ENCODE measurements at regions not wholly inside any gene's neighbourhood (a gene's known extent, or its start where the extent isn't known, plus 50 kb on each side); places are given as distances from the start of the nearest gene placed in this dataset.

GRCh38 chr16:13435873-13436474 lies 484.0 kb upstream of the ERCC4 start:
- TF ChIP-seq CTCF (IDR thresholded peaks at IDR 0.05; ENCODE audit: extremely low read depth in 1 of 2, insufficient read depth in 1 of 2, low read depth in 1 of 2, low read length in 2 of 2), result no peak
- TF ChIP-seq POLR2A (IDR thresholded peaks at IDR 0.05; ENCODE audit: low read depth, low read length), result no peak
- TF ChIP-seq JUN (IDR thresholded peaks at IDR 0.05; ENCODE audit: borderline replicate concordance, insufficient read depth, insufficient read length, low read depth), result no peak
- no peak for TF ChIP-seq POLR2AphosphoS5 (IDR thresholded peaks at IDR 0.05; ENCODE audit: insufficient read depth, low read depth, low read length)
- TF ChIP-seq FOS (IDR thresholded peaks at IDR 0.05; ENCODE audit: borderline replicate concordance, insufficient read depth, low read length), result no peak

Measured in endothelial cell of umbilical vein (primary cell).